Retinal pigment epithelial cell (primary cell): ENCODE measurements at regions not wholly inside any gene's neighbourhood (a gene's known extent, or its start where the extent isn't known, plus 50 kb on each side); places are given as distances from the start of the nearest gene placed in this dataset.

ENCODE experiments used
- DNase-seq: peaks from one replicate; pipeline ENCODE4 v3.0.0-alpha.2; 2010; ENCODE audit warnings: low read depth
- H3K4me3 ChIP-seq: 2 replicates; pipeline ENCODE4 v1.5.1; 2011; ENCODE audit warnings: mild to moderate bottlenecking, low read length, control low read depth, moderate library complexity
- CTCF ChIP-seq: conservative IDR thresholded peaks from 2 replicates; pipeline ENCODE4 v1.5.1; 2011; ENCODE audit warnings: low read depth, low read length, control low read depth, inconsistent platforms

- DNase-seq, result no peak
- no peak for TF ChIP-seq CTCF
- H3K4me3 ChIP-seq, result no peak overlapping the region
Observed at GRCh38 chr18:38811209-38811608, 1245.6 kb upstream of the CELF4 start.

- H3K4me3 ChIP-seq, result no peak overlapping the region
- no peak for DNase-seq
Observed at GRCh38 chr18:38810789-38811188, 1245.2 kb upstream of the CELF4 start.

GRCh38 chr18:38807915-38808314 lies 1242.3 kb upstream of the CELF4 start:
- no peak for TF ChIP-seq CTCF
- H3K4me3 ChIP-seq, result no peak overlapping the region
- no peak for DNase-seq

More at GRCh38 chr18:38810789-38811188, 1245.2 kb upstream of the CELF4 start:
- TF ChIP-seq CTCF, result no peak

GRCh38 chr18:38805256-38805655 lies 1239.7 kb upstream of the CELF4 start:
- no peak for TF ChIP-seq CTCF
- no peak overlapping the region for H3K4me3 ChIP-seq
- DNase-seq, result no peak

GRCh38 chr18:38801640-38802039 lies 1236.0 kb upstream of the CELF4 start:
- no peak for DNase-seq
- TF ChIP-seq CTCF, result no peak
- H3K4me3 ChIP-seq, result no peak overlapping the region

GRCh38 chr18:38796762-38797161 lies 1231.2 kb upstream of the CELF4 start:
- no peak for DNase-seq
- no peak for TF ChIP-seq CTCF

GRCh38 chr18:38792731-38793130 lies 1227.1 kb upstream of the CELF4 start:
- H3K4me3 ChIP-seq, result no peak overlapping the region
- DNase-seq, result no peak
- no peak for TF ChIP-seq CTCF

More at GRCh38 chr18:38796762-38797161, 1231.2 kb upstream of the CELF4 start:
- no peak overlapping the region for H3K4me3 ChIP-seq
